ENCODE measurements at regions not wholly inside any gene's neighbourhood (a gene's known extent, or its start where the extent isn't known, plus 50 kb on each side); places are given as distances from the start of the nearest gene placed in this dataset.

DNA sequence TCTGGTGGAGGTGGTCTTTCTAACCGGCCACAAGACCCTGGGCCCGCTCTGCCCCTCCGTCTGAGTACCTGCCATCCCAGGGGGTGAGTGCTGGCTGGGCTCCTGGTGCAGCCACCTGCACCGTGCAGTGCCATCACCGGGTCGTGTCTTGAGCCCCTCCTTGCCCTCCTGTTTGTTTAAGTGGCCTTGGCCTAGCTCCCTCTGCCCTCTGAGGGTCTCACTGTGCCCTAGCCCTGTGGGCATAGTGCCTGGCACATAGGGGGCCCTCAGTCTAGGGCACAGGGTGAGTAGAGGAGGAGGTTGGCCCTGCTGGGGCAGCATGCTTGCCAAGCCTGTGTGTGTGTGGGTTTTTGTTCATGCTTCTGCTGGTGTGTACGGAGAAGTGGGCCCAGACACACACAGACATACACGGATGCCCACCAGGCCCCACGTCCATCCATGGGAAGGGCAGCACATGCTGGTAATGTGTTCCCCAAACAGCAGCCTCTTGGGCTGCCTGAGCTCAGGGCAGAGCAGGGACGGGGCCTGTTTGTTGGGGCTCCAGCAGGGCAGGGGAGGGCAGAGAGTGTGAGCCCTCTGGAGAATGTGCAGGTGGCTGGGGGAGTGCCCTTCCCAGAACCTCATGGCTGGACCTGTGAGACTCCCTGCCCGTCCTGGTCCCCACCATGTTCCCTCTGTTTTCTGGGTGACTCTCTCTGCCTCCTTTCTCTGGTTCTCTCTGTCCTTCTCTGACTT is 94.6 kb downstream of the GLI2 start:
- no peak for TF ChIP-seq YY1 (IDR thresholded peaks at IDR 0.05; ENCODE audit: low read depth)
- TF ChIP-seq, protein P1, sequence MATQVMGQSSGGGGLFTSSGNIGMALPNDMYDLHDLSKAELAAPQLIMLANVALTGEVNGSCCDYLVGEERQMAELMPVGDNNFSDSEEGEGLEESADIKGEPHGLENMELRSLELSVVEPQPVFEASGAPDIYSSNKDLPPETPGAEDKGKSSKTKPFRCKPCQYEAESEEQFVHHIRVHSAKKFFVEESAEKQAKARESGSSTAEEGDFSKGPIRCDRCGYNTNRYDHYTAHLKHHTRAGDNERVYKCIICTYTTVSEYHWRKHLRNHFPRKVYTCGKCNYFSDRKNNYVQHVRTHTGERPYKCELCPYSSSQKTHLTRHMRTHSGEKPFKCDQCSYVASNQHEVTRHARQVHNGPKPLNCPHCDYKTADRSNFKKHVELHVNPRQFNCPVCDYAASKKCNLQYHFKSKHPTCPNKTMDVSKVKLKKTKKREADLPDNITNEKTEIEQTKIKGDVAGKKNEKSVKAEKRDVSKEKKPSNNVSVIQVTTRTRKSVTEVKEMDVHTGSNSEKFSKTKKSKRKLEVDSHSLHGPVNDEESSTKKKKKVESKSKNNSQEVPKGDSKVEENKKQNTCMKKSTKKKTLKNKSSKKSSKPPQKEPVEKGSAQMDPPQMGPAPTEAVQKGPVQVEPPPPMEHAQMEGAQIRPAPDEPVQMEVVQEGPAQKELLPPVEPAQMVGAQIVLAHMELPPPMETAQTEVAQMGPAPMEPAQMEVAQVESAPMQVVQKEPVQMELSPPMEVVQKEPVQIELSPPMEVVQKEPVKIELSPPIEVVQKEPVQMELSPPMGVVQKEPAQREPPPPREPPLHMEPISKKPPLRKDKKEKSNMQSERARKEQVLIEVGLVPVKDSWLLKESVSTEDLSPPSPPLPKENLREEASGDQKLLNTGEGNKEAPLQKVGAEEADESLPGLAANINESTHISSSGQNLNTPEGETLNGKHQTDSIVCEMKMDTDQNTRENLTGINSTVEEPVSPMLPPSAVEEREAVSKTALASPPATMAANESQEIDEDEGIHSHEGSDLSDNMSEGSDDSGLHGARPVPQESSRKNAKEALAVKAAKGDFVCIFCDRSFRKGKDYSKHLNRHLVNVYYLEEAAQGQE (IDR thresholded peaks at IDR 0.05; ENCODE audit: low read depth) = no peak
